SK-N-SH (cell line): ENCODE measurements at regions not wholly inside any gene's neighbourhood (a gene's known extent, or its start where the extent isn't known, plus 50 kb on each side); places are given as distances from the start of the nearest gene placed in this dataset.

Experiments
- CTCF ChIA-PET: fragments of 300-600, 350-600 bp; formaldehyde crosslinking; extraction: SDS; loops from one replicate; lab custom pipeline; 2021; lab: Yijun Ruan, JAX
- POLR2A ChIA-PET: fragments of 350-600 bp; sonication (Branson Sonifier 250); formaldehyde crosslinking; extraction: SDS; loops from one replicate; lab custom pipeline; 2020; ENCODE audit warnings: antibody characterized with exemption, inconsistent platforms; lab: Yijun Ruan, JAX
- DNase-seq: peaks from one replicate; pipeline ENCODE4 v3.0.0; 2012
- H2AFZ ChIP-seq: fragments of 200-600 bp; sonication (generic); 2 replicates; pipeline ENCODE4 v1.8.1; 2016; ENCODE audit warnings: antibody characterized with exemption, mild to moderate bottlenecking, low read depth
- H3F3A ChIP-seq: fragments of 200-600 bp; sonication (generic); replicated peaks from 2 replicates; pipeline ENCODE3; 2016; ENCODE audit warnings: antibody characterized with exemption, mild to moderate bottlenecking; ENCODE audit not compliant: insufficient read depth
- H3K27ac ChIP-seq, 2 experiments: fragments of 200-500 bp in 1 of 2; fragments of 200-600 bp in 1 of 2; sonication (Bioruptor generic) in 1 of 2; sonication (generic), shearing (Covaris generic) in 1 of 2; 2 replicates each; pipeline versions ENCODE4 v1.5.1 to v1.6.1; 2014 to 2016; ENCODE audit warnings: low read depth in 2 of 2, inconsistent platforms in 1 of 2, low read length in 1 of 2, mild to moderate bottlenecking in 1 of 2, mixed read lengths in 1 of 2
- H3K27me3 ChIP-seq: fragments of 200-600 bp; sonication (generic), shearing (Covaris generic); 2 replicates; pipeline ENCODE4 v1.6.1; 2016; ENCODE audit warnings: mixed run types; ENCODE audit not compliant: insufficient read depth
- H3K36me3 ChIP-seq, 2 experiments: fragments of 200-500 bp in 1 of 2; fragments of 200-600 bp in 1 of 2; sonication (Bioruptor generic) in 1 of 2; sonication (generic) in 1 of 2; replicated peaks in 1 of 2; 2 replicates each; pipeline versions ENCODE3 to v1.5.1; 2014 to 2016; ENCODE audit warnings: low read length in 1 of 2, mild to moderate bottlenecking in 1 of 2; ENCODE audit not compliant: insufficient read depth in 2 of 2, control insufficient read depth in 1 of 2
- H3K4me1 ChIP-seq, 2 experiments: fragments of 200-500 bp in 1 of 2; fragments of 200-600 bp in 1 of 2; sonication (Bioruptor generic) in 1 of 2; sonication (generic), shearing (Covaris generic) in 1 of 2; 2 replicates each; pipeline versions ENCODE4 v1.5.1 to v1.6.1; 2014 to 2016; ENCODE audit warnings: low read depth in 1 of 2, low read length in 1 of 2, mixed run types in 1 of 2; ENCODE audit not compliant: insufficient read depth in 2 of 2, control insufficient read depth in 1 of 2
- H3K4me2 ChIP-seq: fragments of 200-600 bp; sonication (generic), shearing (Covaris generic); 2 replicates; pipeline ENCODE4 v1.6.1; 2017; ENCODE audit warnings: mixed run types
- H3K4me3 ChIP-seq, 2 experiments: fragments of 200-500 bp in 1 of 2; fragments of 200-600 bp in 1 of 2; sonication (Bioruptor generic) in 1 of 2; sonication (generic), shearing (Covaris generic) in 1 of 2; 2 replicates each; pipeline versions ENCODE4 v1.5.1 to v1.8.1; 2014 to 2016; ENCODE audit warnings: low read depth in 2 of 2, inconsistent platforms in 1 of 2, low read length in 1 of 2, mild to moderate bottlenecking in 1 of 2, mixed read lengths in 1 of 2, moderate library complexity in 1 of 2
- H3K79me2 ChIP-seq: fragments of 200-600 bp; sonication (generic); 2 replicates; pipeline ENCODE4 v1.8.1; 2017; ENCODE audit warnings: mild to moderate bottlenecking; ENCODE audit not compliant: insufficient read depth
- H3K9ac ChIP-seq: fragments of 200-600 bp; sonication (generic); 2 replicates; pipeline ENCODE4 v1.6.1; 2017; ENCODE audit warnings: mixed run types
- H3K9me2 ChIP-seq: fragments of 200-600 bp; sonication (generic); 2 replicates; pipeline ENCODE4 v1.6.1; 2017; ENCODE audit warnings: mixed run types
- H3K9me3 ChIP-seq: fragments of 200-600 bp; sonication (generic); 2 replicates; pipeline ENCODE4 v1.6.1; 2017; ENCODE audit warnings: mixed run types, mild to moderate bottlenecking, moderate library complexity
- H4K20me1 ChIP-seq: fragments of 200-600 bp; sonication (generic); 2 replicates; pipeline ENCODE4 v1.6.1; 2017; ENCODE audit warnings: mild to moderate bottlenecking, mixed run types; ENCODE audit not compliant: insufficient read depth
- CHD2 ChIP-seq: fragments of 150-350 bp; IDR thresholded peaks from 2 replicates; pipeline ENCODE4 v1.6.1; 2018; ENCODE audit warnings: low read length; ENCODE audit not compliant: partially characterized antibody
- EZH2phosphoT487 ChIP-seq: fragments of 200-600 bp; sonication (generic); IDR thresholded peaks from 2 replicates; pipeline ENCODE4 v1.6.1; 2017; ENCODE audit warnings: low read depth, mixed run types, mild to moderate bottlenecking, antibody characterized with exemption, moderate library complexity, borderline replicate concordance
- GABPA ChIP-seq: IDR thresholded peaks from 2 replicates; pipeline ENCODE4 v1.4.0; 2012; ENCODE audit warnings: low read depth, mild to moderate bottlenecking
- IRF3 ChIP-seq: fragments of 150-350 bp; IDR thresholded peaks from 2 replicates; pipeline ENCODE4 v1.6.1; 2016; ENCODE audit warnings: mild to moderate bottlenecking, low read depth, low read length
- JUND ChIP-seq: IDR thresholded peaks from 2 replicates; pipeline ENCODE4 v1.4.0; 2012
- MAX ChIP-seq: IDR thresholded peaks from 2 replicates; pipeline ENCODE4 v1.4.0; 2012; ENCODE audit warnings: low read depth
- MXI1 ChIP-seq: IDR thresholded peaks from 2 replicates; pipeline ENCODE4 v1.6.1; 2012; ENCODE audit warnings: mild to moderate bottlenecking, low read depth, low read length, improper control_type of control experiment
- NFIC ChIP-seq: IDR thresholded peaks from 2 replicates; pipeline ENCODE4 v1.4.0; 2012; ENCODE audit warnings: borderline replicate concordance
- NRF1 ChIP-seq: IDR thresholded peaks from 2 replicates; pipeline ENCODE4 v1.6.1; 2012; ENCODE audit warnings: low read depth, mild to moderate bottlenecking, low read length
- POLR2AphosphoS5 ChIP-seq: IDR thresholded peaks from 2 replicates; pipeline ENCODE4 v1.6.1; 2012; ENCODE audit warnings: low read depth, low read length
- RAD21 ChIP-seq: IDR thresholded peaks from 2 replicates; pipeline ENCODE4 v1.6.1; 2012; ENCODE audit warnings: mild to moderate bottlenecking, low read length
- RCOR1 ChIP-seq: fragments of 150-350 bp; IDR thresholded peaks from 2 replicates; pipeline ENCODE4 v1.6.1; 2017; ENCODE audit warnings: antibody characterized with exemption, low read length
- RFX5 ChIP-seq: IDR thresholded peaks from 2 replicates; pipeline ENCODE4 v1.6.1; 2012; ENCODE audit warnings: mild to moderate bottlenecking, improper control_type of control experiment, low read length
- SIN3A ChIP-seq: IDR thresholded peaks from 2 replicates; pipeline ENCODE4 v1.6.1; 2012; ENCODE audit warnings: low read depth, mild to moderate bottlenecking, low read length, moderate library complexity, borderline replicate concordance
- SMC3 ChIP-seq: IDR thresholded peaks from 2 replicates; pipeline ENCODE4 v1.6.1; 2012; ENCODE audit warnings: low read depth, low read length, improper control_type of control experiment
- TAF1 ChIP-seq: IDR thresholded peaks from 2 replicates; pipeline ENCODE4 v1.6.1; 2012; ENCODE audit warnings: low read depth, mild to moderate bottlenecking, low read length, moderate library complexity, borderline replicate concordance
- TCF12 ChIP-seq: IDR thresholded peaks from 2 replicates; pipeline ENCODE4 v1.4.0; 2012
- USF2 ChIP-seq: fragments of 150-350 bp; IDR thresholded peaks from 2 replicates; pipeline ENCODE4 v1.6.1; 2017; ENCODE audit warnings: antibody characterized with exemption, low read length, low read depth, borderline replicate concordance
- YY1 ChIP-seq: IDR thresholded peaks from 2 replicates; pipeline ENCODE4 v1.4.0; 2012; ENCODE audit warnings: low read depth, mild to moderate bottlenecking
- WGBS: methylation state at CpG from one replicate; pipeline ENCODE4 v1.1.6; 2017; ENCODE audit warnings: low lambda C conversion rate; 5-methylcytosine and 5-hydroxymethylcytosine counted together
- TF ChIP-seq, protein P1 (sequence below): IDR thresholded peaks from 2 replicates; pipeline ENCODE4 v1.6.1; 2012; ENCODE audit warnings: mild to moderate bottlenecking, low read depth, low read length, moderate library complexity

- H3K9ac ChIP-seq: no peak overlapping the region
- H3K4me1 ChIP-seq: peaks cover 0 to 8% of the 10 kb centered on the region in 2 experiments; a peak in 1 of 4 replicates
- H3F3A ChIP-seq: no peaks in the 10 kb centered on the region
- no peak for DNase-seq
- CTCF ChIA-PET: no interaction called here
- H2AFZ ChIP-seq: no peak overlapping the region
- POLR2A ChIA-PET: no interaction called here
- no peak overlapping the region for H3K4me2 ChIP-seq
- no peaks in the 10 kb centered on the region for H3K27me3 ChIP-seq
- no peak overlapping the region for H3K27ac ChIP-seq
- no peaks in the 10 kb centered on the region for H3K9me2 ChIP-seq
- H3K9me3 ChIP-seq: no peaks in the 10 kb centered on the region
- H3K36me3 ChIP-seq: no peaks in the 10 kb centered on the region
- H3K4me3 ChIP-seq: no peak overlapping the region
- no peaks in the 10 kb centered on the region for H3K79me2 ChIP-seq
- H4K20me1 ChIP-seq: no peaks in the 10 kb centered on the region
- TF ChIP-seq CHD2 (no peak), RCOR1 (no peak), TCF12 (no peak), RAD21 (no peak), MAX (no peak), EZH2phosphoT487 (no peak), NFIC (no peak), RFX5 (no peak), NRF1 (no peak), YY1 (no peak), IRF3 (no peak), TAF1 (no peak), SIN3A (no peak), GABPA (no peak), USF2 (no peak), JUND (no peak), MXI1 (no peak), POLR2AphosphoS5 (no peak), SMC3 (no peak)
- TF ChIP-seq, protein P1, sequence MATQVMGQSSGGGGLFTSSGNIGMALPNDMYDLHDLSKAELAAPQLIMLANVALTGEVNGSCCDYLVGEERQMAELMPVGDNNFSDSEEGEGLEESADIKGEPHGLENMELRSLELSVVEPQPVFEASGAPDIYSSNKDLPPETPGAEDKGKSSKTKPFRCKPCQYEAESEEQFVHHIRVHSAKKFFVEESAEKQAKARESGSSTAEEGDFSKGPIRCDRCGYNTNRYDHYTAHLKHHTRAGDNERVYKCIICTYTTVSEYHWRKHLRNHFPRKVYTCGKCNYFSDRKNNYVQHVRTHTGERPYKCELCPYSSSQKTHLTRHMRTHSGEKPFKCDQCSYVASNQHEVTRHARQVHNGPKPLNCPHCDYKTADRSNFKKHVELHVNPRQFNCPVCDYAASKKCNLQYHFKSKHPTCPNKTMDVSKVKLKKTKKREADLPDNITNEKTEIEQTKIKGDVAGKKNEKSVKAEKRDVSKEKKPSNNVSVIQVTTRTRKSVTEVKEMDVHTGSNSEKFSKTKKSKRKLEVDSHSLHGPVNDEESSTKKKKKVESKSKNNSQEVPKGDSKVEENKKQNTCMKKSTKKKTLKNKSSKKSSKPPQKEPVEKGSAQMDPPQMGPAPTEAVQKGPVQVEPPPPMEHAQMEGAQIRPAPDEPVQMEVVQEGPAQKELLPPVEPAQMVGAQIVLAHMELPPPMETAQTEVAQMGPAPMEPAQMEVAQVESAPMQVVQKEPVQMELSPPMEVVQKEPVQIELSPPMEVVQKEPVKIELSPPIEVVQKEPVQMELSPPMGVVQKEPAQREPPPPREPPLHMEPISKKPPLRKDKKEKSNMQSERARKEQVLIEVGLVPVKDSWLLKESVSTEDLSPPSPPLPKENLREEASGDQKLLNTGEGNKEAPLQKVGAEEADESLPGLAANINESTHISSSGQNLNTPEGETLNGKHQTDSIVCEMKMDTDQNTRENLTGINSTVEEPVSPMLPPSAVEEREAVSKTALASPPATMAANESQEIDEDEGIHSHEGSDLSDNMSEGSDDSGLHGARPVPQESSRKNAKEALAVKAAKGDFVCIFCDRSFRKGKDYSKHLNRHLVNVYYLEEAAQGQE: no peak
- TF ChIP-seq, all 33 proteins: peak for 0
- 12% methylated on average over 2 of the region's 2 CpGs for WGBS
These were observed 292.0 kb upstream of the SFSWAP start for GRCh38 chr12:131418884-131419283.
